ENCODE measurements at regions not wholly inside any gene's neighbourhood (a gene's known extent, or its start where the extent isn't known, plus 50 kb on each side); places are given as distances from the start of the nearest gene placed in this dataset.

DNA sequence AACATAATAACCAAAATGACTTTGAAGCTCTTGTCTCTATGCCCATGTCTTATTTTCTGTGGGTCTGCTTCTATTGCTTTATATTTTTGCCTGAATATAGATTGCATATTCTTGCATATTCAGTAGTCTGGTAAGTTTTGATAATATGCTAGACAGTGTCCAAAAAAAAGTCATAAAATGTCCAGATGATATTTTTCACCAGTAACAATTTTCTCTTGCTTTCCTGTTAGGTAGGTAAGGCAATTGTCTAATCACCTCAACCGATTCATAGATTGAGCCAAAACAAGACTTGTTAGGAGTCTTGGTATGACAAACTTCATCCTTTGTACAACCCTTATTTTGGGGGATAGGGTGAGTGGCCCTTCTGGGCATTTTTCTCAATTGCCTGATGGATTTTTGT lies 277.0 kb upstream of the NRP1 start:
- no peak for DNase-seq (ENCODE audit: low spot score)

DNA sequence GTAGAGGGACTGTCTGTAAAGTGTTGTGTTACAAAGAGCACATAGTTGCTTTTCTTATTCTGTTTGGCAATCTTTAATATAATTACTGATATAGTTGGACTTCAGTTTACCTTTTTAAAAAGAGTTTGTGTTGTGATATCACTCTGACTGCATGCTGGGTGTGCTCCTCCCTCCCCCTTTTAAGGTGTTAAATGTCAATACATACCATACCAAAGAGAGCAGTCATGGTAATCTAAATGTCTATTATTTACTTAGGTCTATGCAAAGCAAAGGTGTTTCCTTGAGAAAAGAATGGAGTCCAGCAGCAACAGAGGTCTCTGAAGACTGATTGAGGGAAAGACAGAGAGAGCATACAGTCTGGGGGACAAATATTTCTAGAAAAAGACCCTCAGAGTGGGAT lies 275.1 kb upstream of the NRP1 start:
- no peak for DNase-seq (ENCODE audit: low spot score)

DNA sequence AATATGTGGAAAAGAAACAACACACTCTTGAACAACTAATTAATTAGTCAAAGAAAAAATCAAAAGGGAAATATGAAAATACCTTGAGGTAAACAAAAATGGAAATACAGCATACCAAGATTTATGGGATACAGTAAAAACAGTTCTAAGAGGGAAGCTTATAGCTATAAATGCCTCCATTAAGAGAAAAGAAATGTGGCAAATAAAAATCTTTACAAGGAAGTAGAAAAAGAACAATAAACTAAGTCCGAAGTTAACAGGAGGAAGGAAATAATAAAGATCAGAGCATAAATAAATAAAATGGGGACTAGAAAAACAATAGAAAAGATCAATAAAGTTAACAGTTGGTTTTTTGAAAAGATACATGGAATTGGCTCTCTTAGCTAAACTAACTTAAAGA lies 267.8 kb upstream of the NRP1 start:
- DNase-seq (ENCODE audit: low spot score): no peak

DNA sequence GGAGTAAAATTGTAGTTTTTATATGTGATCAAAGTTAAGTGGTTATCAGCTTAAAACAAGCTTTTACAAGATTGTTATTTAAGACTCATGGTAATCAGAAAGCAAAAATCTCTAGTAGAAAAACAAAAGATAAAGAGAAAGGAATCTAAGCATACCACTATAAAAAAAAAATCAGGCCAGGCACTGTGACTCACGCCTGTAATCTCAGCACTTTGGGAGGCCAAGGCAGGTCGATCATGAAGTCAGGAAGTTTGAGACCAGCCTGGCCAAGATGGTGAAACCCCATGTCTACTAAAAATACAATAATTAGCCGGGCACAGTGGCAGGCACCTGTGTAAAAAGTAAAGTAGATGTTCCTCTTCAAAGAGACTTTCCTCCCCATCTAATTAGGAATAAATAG lies 265.9 kb upstream of the NRP1 start:
- peak; percentile 18 for DNase-seq (ENCODE audit: low spot score)

DNA sequence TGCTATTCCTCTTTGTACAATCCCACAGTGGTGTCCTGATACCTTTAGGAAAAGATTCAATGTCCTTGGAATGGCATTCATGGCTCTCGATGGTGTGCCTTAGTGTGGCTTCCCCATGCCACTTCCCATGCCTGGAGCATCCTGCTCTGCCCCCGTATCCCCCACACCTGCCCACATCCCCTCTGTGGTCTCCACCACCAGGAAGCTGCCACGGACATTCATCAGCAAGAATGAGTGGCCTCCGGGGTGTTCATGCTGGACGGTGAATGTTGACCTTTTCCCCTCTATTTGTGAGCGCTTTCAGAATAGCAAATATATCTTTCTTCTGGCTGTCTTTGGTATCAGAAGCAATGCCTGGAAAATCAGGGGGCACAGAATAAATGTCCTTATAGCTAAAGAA lies 262.0 kb upstream of the NRP1 start:
- no peak for DNase-seq (ENCODE audit: low spot score)

DNA sequence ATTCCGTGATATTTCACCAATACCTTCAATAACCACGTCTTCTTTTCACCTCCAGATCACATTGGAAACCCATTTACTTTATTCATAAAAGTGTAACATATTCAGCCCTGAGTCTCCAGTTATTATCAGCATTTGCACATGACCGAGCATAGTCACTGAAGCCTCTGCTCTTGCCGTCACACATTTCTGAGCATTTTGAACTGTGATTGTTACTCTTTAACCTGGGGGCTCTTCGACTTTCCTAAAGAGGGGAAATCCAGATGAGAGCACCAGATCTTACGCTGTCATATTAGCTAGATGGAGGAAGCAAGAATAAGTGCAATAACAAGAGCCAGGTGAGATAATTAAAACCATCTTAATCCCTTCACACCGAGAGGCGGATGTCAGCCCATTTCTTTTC lies 260.0 kb upstream of the NRP1 start:
- DNase-seq (ENCODE audit: low spot score): peak; percentile 77

DNA sequence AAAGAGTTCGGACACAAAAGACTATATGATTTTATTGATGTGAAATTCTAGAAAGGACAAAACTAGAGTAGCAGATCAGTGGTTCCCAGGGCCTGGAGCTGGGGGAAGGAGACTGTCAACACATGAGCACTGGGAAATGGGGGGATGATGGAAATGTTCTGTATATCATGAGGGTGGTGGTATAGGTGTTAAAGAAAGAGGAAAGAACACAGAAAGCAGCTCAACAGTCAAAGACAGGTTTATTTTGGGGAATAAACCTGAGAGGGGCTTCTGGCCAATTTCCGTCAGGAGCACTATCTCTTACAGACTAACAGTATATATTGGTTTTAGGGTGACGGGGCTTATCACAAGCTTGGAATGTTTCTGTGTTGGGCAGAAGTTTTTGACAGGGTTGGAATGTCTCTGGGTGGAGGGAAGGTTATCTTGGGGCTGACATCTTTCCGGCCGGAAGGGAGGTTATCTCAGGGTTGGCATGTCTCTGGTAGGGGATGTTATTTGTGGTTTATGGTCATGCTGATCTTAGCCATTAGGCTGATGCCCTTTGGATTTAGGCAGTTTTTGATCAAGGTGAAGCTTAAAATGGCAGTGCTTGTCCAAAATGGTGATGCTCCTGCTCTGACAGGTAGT lies 254.6 kb upstream of the NRP1 start:
- DNase-seq (ENCODE audit: low spot score): no peak

DNA sequence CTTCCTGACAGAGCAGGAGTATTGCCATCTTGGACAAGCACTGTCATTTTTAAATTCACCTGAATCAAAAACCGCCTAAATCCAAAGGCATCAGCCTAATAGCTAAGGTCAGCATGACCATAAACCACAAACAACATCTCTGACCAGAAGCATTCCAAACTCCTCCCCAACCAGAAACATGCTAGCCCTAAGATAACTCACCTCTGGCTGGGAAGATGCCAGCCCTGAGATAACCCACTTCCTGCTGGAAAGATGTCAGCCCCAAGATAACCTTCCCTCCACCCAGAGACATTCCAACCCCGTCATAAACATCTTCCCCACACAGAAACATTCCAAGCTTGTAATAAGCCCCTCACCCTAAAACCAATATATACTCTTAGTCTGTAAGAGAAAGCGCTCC lies 250.1 kb upstream of the NRP1 start:
- DNase-seq (ENCODE audit: low spot score): peak; percentile 69

DNA sequence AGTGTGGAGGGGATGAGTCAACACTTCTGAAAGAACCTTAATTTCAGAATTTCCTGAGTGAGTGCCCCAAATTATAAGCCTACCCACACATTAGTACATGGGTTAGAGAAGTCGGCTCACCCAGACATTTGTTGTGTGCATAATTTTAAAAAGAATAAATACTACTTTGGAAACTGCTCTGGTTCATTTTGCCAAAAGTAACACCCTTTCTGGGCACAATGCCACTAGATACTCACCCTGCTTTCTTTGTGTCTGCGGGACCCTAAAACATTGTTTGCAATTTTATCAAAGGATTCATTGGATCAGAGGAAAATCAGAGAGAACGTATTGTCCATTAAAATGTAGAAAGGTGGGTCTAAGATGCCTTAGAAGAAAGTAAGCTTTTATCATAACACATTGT lies 245.5 kb upstream of the NRP1 start:
- DNase-seq (ENCODE audit: low spot score): no peak

DNA sequence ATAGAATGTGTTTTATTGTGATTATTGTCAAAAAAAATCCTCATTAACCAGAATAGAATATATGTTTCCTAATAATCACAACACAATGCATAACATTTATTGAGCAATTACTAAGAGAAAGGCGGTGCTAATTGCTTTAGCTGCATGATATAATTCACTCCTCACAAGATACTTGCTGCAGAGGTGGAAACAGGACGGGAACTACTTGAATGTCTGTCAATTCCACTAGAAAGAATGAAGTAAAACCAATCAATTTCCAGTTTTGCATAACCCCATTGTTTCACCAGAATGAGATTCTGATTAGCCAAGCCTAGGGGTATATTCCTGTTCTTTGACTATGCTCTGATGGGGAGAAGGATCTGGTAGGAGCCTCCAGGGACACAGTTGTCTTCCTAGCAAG lies 239.1 kb upstream of the NRP1 start:
- DNase-seq (ENCODE audit: low spot score): no peak

DNA sequence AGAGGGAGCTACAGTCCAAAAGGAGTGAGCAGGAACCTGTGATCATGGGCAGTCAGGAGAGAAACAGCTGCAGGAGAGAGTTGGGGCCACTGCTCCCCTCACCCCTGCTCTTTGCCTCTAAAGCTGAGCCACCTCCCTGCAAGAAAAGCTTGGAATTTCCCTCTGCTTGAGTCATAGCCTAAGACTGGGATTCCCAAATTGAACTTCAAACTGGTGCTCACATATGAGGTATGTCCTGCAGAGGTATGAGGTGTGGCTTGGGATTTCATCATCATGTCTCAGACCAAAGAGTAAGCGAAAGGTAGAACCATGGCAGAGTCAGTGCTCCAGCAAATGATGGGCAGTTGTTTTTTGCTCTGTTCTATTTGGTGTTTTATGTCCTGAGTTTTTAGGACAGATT lies 237.1 kb upstream of the NRP1 start:
- DNase-seq (ENCODE audit: low spot score): peak; percentile 90

DNA sequence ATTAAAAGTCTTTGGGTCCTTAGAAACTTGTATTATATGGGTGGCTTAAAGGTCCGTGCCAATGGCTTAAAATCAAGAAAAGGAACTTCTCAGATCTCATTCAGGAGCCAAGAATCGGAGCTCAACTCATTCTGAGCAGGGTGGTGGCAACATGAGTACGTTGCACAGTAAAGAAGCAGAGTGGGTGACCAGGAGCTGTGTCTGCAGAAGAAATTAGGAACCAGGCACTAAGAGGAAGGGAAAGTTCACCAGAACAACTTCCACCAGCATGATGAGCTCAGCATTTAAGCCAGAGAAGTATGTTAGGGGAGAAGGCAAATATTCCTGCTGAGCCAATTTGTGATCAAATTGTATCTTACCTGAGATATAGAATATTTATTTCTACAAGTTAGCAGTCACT lies 236.0 kb upstream of the NRP1 start:
- no peak for DNase-seq (ENCODE audit: low spot score)

DNA sequence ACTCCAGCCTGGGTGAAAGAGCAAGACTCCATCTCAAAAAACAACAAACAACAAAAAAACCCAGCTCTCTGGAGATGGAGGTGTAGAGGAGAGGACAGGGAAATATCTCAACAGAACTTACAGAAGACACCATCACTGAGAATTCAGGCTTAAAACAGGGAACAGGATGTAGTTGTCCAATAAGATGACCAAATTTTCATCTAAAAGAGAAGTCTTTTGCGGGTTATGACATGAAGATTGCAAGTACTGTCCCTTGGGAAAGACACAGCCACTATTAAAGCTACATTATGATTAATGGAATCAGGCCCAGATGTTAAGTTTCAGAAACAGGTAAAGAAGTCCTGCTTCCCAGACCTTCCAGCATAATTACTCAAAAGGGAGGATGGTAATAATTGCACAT lies 235.2 kb upstream of the NRP1 start:
- DNase-seq (ENCODE audit: low spot score): no peak

DNA sequence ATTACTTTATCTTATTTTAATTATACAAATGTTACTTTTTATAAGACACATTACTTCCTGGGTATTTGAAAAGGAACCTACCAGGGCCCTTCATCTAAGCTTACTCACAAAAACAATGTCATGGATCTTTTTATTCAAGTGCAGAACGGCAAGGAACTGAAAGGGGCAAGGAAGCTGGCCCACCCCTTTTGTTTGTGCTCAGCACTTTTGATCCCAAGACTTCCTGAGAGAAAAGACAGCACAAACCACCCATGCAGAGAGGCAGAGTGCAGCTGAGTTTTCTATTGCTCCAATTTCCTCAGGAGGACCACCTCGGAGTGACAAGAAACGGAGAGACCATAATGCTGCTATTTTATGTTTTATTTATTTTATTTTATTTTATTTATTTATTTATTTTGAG lies 232.0 kb upstream of the NRP1 start:
- no peak for DNase-seq (ENCODE audit: low spot score)

DNA sequence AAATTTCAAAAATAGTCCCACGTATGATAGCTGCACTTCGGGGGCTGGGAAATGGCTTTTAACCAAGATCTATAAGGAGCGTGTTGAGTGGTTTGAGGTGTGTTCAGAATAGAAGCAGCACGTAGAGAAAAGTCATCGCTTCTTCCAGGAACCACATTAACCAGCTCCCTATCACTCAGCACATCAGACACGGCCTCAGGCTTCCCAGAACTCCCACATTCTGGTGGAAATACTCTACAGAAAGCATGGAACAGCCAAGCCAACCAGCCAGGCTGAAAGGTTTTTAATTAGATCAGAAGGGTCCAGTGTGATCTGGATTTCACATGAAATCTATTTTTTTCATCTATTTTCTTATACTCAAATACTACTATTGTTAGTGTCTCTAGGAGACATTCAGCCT lies 231.5 kb upstream of the NRP1 start:
- no peak for DNase-seq (ENCODE audit: low spot score)

DNA sequence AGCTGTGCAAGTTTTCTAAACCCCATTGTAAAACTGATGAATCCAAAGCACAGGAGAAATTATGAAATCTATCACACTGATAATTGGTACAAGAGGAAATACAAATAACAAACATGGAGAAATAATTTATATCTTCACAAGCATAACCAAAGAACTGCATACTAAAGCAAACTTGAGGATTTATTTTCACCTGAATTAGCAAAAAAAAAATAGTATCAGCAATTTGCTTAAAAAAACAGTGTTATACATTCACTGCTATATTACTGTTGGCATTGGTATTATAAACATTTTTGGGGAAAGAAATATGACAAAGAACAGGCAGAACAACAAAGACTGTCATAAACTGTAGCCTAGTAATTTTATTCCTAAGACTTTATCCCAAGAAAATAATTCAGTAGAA lies 230.8 kb upstream of the NRP1 start:
- no peak for DNase-seq (ENCODE audit: low spot score)

DNA sequence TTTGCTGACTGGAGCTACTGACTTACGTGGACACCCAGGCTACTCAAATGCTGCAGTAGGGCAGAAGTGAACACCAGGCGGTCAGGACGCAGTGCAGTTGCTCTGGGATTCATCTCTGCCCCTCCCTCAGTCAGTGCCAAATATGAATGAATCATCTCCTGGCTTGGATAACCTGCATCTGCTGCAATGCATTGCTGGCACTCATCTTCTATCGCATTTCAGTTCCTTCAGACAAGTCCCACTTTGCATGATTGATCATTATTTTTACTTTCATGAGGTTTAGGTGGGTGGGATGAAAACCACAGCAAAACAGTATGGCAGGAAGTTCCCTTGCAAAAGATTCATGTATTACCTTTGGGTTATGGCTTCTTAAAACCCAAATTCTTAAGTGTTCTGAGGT lies 224.6 kb upstream of the NRP1 start:
- DNase-seq (ENCODE audit: low spot score): peak; percentile 18

DNA sequence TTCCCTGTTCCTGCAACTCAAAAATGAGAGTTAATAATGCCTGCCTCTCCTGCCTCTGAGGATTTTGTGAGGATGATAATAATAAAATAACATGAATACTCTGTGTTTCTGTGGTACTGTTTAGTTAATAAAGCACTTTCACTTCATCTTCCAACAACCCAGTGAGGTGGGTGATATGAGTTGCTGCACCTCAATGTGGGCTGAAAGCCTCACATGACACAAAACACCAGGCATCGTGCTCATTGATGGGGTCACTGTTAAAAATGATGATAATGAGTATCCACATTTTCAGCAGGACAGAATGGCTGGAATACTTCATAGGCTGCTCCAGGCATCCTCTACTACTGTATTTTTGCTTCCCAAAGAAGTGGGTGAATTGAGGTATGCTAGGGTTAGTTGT lies 222.8 kb upstream of the NRP1 start:
- DNase-seq (ENCODE audit: low spot score): no peak

DNA sequence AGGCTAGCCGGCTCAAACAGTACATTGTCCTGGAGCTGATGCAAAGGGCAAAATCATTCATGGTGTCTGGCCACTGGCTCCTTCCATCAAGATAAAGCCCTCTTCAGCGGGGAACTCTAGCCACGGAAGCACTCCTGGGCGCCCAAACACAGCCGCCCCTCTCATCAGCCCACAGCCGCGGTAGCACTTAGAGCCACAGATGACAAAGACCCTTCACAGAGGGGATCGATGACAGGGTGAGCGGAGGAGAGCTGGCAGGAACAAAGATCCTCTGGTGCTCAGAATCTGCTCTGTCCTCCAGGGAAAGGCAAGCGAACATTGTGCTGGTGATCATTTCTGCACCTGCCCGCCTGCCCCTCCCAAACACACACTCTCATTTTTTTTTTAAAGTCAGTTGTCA lies 222.2 kb upstream of the NRP1 start:
- DNase-seq (ENCODE audit: low spot score): no peak

DNA sequence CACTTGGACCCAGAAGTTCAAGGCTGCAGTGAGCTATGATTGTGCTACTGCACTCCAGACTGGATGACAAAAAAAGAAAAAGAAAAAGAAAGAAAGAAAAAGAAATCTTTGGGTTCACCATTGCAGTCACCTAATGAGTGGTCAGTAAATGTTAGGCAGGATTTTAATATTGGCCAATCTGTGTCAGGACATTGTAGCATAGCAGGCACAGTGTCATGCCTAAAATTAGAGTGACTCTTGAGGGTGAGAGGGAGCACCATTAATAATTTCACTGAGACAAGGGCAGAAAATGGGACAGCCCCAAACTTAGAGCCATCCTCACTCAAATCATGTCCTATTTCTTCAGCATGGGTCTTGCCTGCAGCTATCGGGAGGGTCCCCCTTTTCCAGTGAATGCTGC lies 221.6 kb upstream of the NRP1 start:
- no peak for DNase-seq (ENCODE audit: low spot score)

DNA sequence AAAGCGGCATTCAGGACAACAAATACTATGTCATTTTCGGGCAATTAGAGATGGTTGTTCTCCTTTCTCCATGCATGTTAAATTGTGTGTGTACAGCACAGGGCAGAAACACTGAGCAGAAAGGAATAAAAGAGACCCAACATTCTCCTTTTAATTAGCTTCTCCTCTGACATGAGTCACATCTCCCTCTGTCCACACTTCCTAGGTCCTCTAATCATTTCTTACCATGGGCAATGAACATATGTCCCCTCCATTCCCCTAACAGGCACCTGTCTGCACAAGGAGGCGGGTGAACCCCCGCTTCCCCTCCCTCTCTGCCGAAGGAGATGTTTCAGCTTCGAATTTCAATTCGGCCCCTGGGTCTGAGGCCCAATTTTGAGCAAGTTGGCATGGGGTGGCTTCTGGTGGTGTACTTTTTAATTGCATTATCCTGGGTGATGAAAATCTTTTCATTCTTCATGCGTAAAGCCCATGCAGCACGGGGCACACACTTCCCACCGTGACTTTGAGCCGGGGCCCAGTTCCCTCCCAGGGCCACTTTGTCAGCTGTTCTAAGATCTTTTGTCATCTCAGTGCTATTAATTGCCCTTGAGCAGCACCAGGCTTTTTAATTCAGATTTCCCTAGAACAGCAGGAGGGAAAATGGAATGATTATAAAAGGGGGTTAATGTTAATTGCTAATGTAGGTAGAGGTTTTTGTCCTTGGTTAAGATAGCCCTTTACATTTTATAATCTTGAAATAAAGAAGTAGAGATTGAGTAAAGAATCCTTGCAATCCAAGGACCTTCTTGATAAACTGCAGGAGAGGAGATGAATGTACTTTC lies 219.5 kb upstream of the NRP1 start:
- DNase-seq (ENCODE audit: low spot score): no peak

DNA sequence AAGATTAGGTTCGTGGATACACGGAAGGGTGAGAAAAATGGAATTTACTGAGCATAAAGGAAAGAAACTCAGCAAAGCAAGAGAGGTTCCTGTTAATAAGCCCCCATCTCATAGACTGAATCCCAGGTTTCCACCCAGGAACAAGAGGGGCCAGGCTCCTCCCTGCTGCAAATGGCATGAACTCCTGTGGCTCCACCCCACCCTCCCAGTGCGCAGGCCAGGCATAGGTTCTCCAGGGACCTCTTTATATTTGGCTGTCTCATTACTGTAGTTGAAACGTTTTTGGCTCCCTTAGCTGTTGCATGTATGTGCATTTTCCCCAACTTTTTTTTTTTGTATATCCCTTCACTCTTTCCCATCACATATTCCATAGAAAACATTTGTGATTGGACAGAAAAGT lies 217.8 kb upstream of the NRP1 start:
- DNase-seq (ENCODE audit: low spot score): no peak

DNA sequence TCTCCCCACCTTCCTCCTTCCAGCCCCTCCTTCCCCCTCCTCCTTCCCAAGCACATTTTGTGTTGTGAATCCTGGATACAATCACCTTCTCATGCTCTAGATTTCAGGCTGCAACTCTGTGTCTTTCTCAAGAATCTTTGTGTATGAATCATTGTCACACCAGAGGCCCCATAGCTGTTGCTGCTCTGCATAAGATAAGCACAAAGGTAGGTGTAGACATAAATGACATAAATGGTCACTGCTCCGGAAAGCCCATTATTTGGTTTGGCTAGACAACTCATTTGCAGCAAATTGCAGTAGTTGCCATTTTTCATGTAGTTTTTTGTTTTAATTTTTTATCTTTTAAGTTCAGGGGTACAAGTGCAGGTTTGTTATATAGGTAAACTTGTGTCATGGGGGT lies 216.3 kb upstream of the NRP1 start:
- DNase-seq (ENCODE audit: low spot score): peak; percentile 26

DNA sequence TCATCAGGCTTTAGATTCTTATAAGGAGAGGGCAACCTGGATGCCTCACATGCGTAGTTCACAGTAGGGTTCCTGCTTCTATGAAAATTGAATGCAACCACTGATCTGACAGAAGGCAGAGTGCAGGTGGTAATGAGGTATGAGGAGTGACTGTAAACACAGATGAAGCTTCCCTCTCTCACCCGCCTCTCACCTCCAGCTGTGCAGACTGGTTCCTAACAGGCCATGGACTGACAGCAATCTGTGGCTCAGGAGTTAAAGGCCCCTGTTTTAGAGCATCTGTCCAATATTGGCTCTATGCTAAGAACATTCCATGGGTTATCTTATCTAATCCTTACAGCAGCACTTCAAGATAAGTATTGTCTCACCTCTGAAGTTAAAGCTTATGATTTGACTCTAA lies 213.5 kb upstream of the NRP1 start:
- no peak for DNase-seq (ENCODE audit: low spot score)

Measured in kidney tubule cell (primary cell).